SK-N-SH (cell line): ENCODE measurements at regions not wholly inside any gene's neighbourhood (a gene's known extent, or its start where the extent isn't known, plus 50 kb on each side); places are given as distances from the start of the nearest gene placed in this dataset.

Source experiments
- GATA2 ChIP-seq: sonication (generic); formaldehyde crosslinking; IDR thresholded peaks from 2 replicates; pipeline ENCODE4 v1.5.0; 2020; ENCODE audit warnings: mild to moderate bottlenecking, missing genetic modification reagents
- NFIC ChIP-seq: IDR thresholded peaks from 2 replicates; pipeline ENCODE4 v1.4.0; 2012; ENCODE audit warnings: borderline replicate concordance
- YY1 ChIP-seq: IDR thresholded peaks from 2 replicates; pipeline ENCODE4 v1.4.0; 2012; ENCODE audit warnings: low read depth, mild to moderate bottlenecking
- TF ChIP-seq, protein P1 (sequence below): fragments of 200-600 bp; sonication (generic); IDR thresholded peaks from 2 replicates; pipeline ENCODE4 v1.6.1; 2017; ENCODE audit warnings: antibody characterized with exemption, mild to moderate bottlenecking, moderate library complexity

DNA sequence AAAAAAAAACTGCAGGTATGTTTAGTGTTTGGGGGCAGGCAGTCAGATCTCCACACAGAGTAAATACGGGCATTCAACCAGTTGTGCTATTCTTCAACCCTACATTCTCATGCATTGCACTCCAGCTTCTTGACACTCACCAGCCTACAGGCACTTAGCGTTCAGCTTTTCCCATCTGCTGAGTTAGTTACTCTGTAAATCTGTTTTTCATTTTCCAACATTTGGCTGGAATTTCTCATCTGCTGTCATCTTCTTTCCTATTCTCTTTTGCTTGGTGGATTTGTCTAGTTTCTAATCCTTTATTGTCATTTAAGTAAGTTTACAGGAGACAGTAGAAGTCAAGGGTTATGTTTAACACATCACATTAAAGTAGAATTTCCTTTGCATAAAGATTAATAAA, 1318.9 kb downstream of the OLFM4 start:
- TF ChIP-seq, protein P1, sequence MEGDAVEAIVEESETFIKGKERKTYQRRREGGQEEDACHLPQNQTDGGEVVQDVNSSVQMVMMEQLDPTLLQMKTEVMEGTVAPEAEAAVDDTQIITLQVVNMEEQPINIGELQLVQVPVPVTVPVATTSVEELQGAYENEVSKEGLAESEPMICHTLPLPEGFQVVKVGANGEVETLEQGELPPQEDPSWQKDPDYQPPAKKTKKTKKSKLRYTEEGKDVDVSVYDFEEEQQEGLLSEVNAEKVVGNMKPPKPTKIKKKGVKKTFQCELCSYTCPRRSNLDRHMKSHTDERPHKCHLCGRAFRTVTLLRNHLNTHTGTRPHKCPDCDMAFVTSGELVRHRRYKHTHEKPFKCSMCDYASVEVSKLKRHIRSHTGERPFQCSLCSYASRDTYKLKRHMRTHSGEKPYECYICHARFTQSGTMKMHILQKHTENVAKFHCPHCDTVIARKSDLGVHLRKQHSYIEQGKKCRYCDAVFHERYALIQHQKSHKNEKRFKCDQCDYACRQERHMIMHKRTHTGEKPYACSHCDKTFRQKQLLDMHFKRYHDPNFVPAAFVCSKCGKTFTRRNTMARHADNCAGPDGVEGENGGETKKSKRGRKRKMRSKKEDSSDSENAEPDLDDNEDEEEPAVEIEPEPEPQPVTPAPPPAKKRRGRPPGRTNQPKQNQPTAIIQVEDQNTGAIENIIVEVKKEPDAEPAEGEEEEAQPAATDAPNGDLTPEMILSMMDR, result no peak
- TF ChIP-seq YY1 (no peak), GATA2 (CRISPR knock-in tag) (no peak), NFIC (no peak)
